ENCODE measurements at regions not wholly inside any gene's neighbourhood (a gene's known extent, or its start where the extent isn't known, plus 50 kb on each side); places are given as distances from the start of the nearest gene placed in this dataset.

DNA sequence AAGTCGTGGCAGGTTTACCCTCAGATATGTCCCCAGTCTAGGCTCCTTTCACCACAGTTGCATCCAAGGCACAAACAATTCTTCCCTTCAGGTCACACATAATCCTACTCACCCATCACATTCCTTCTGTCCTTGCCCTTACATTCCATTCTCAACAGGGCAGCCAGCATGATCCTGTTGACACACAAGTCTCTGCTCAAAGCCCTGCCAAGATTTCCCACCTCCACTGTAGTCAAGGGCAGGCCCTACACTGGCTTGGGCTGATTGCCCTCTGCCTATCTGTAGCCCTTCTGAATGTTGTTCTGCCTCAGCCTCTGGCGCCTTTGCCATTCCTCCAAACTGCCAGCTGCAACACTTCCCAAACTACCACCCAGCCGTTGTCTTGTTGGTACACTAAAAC is 187.9 kb upstream of the AKR1E2 start:
- Histone ChIP-seq H3K36me3 (ENCODE audit: low read length) (no peaks in the 10 kb centered on the region), H3K9me3 (ENCODE audit: insufficient read depth, low read length) (no peaks in the 10 kb centered on the region), H3K27me3 (ENCODE audit: low read length) (no peaks in the 10 kb centered on the region), H3K79me2 (ENCODE audit: insufficient read depth, low read length) (no peaks in the 10 kb centered on the region), H4K20me1 (ENCODE audit: low read depth, low read length) (no peaks in the 10 kb centered on the region), H2AFZ (ENCODE audit: low read depth, low read length, severe bottlenecking) (no peak overlapping the region), H3K4me2 (ENCODE audit: low read depth, low read length, poor library complexity, severe bottlenecking) (no peak overlapping the region), H3F3A (ENCODE audit: insufficient read depth) (no peaks in the 10 kb centered on the region), H3K27ac (ENCODE audit: low read depth, low read length) (no peak overlapping the region), H3K4me3 (ENCODE audit: insufficient read depth, low read length, poor library complexity, severe bottlenecking) (no peak overlapping the region), H3K9me2 (replicated peaks; ENCODE audit: insufficient read depth, low read length) (no peaks in the 10 kb centered on the region), H3K9ac (ENCODE audit: low read length) (no peak overlapping the region)
- TF ChIP-seq EZH2phosphoT487 (conservative IDR thresholded peaks at IDR 0.05; ENCODE audit: low read length), result no peak
- TF ChIP-seq, protein P1, sequence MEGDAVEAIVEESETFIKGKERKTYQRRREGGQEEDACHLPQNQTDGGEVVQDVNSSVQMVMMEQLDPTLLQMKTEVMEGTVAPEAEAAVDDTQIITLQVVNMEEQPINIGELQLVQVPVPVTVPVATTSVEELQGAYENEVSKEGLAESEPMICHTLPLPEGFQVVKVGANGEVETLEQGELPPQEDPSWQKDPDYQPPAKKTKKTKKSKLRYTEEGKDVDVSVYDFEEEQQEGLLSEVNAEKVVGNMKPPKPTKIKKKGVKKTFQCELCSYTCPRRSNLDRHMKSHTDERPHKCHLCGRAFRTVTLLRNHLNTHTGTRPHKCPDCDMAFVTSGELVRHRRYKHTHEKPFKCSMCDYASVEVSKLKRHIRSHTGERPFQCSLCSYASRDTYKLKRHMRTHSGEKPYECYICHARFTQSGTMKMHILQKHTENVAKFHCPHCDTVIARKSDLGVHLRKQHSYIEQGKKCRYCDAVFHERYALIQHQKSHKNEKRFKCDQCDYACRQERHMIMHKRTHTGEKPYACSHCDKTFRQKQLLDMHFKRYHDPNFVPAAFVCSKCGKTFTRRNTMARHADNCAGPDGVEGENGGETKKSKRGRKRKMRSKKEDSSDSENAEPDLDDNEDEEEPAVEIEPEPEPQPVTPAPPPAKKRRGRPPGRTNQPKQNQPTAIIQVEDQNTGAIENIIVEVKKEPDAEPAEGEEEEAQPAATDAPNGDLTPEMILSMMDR (IDR thresholded peaks at IDR 0.05; ENCODE audit: insufficient read depth, low read length, poor library complexity, severe bottlenecking), result no peak

DNA sequence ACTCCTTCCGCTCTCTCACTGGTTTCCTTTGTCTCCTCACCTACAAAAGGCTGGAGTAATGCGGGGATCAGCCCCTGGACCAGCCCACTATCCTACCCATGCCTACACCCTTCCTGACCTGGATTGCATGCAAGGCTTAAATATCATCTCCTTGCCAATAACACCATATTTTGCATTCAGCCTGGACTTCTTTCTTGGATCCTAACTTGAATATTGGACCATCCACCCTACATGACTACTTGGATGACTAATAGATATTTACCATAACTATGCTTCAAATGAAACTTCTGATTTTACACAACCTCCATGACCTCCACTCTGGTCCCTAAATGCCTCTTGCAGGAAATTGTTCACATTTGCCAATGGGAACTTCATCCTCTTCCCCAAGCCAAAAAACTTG is 188.3 kb upstream of the AKR1E2 start:
- Histone ChIP-seq H3F3A (ENCODE audit: insufficient read depth) (no peaks in the 10 kb centered on the region), H3K9me3 (ENCODE audit: insufficient read depth, low read length) (no peaks in the 10 kb centered on the region), H3K4me3 (ENCODE audit: insufficient read depth, low read length, poor library complexity, severe bottlenecking) (no peak overlapping the region), H3K9me2 (replicated peaks; ENCODE audit: insufficient read depth, low read length) (no peaks in the 10 kb centered on the region), H3K9ac (ENCODE audit: low read length) (no peak overlapping the region), H3K79me2 (ENCODE audit: insufficient read depth, low read length) (no peaks in the 10 kb centered on the region), H2AFZ (ENCODE audit: low read depth, low read length, severe bottlenecking) (no peak overlapping the region), H3K27me3 (ENCODE audit: low read length) (no peaks in the 10 kb centered on the region), H3K36me3 (ENCODE audit: low read length) (no peaks in the 10 kb centered on the region), H3K27ac (ENCODE audit: low read depth, low read length) (no peak overlapping the region), H3K4me2 (ENCODE audit: low read depth, low read length, poor library complexity, severe bottlenecking) (no peak overlapping the region), H4K20me1 (ENCODE audit: low read depth, low read length) (no peaks in the 10 kb centered on the region)
- TF ChIP-seq EZH2phosphoT487 (conservative IDR thresholded peaks at IDR 0.05; ENCODE audit: low read length), result no peak
- TF ChIP-seq, protein P1 (IDR thresholded peaks at IDR 0.05; ENCODE audit: insufficient read depth, low read length, poor library complexity, severe bottlenecking), result no peak

DNA sequence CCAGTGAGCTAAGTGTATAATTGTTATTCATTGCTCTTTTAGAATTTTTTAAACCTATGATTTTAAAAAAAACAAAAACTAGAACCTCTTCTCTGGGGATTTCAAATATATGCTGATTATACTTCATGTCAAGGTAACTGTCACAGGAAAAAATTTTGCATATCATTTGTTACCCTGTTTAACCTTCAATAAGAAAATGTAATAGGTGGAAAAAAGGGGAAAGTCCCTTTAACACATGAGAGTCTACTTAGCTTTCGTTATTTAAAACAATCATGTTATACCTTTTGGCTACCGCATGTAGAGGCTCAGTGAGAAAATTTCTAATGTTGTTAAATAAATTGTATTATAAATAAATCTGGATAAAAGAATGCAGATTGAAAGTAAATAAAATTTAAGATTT is 190.1 kb upstream of the AKR1E2 start:
- no peaks in the 10 kb centered on the region for H3K36me3 ChIP-seq (ENCODE audit: low read length)
- no peak overlapping the region for H3K9ac ChIP-seq (ENCODE audit: low read length)
- H4K20me1 ChIP-seq (ENCODE audit: low read depth, low read length), result no peaks in the 10 kb centered on the region
- H3K4me3 ChIP-seq (ENCODE audit: insufficient read depth, low read length, poor library complexity, severe bottlenecking), result no peak overlapping the region
- TF ChIP-seq, protein P1 (IDR thresholded peaks at IDR 0.05; ENCODE audit: insufficient read depth, low read length, poor library complexity, severe bottlenecking), result no peak
- no peak for TF ChIP-seq EZH2phosphoT487 (conservative IDR thresholded peaks at IDR 0.05; ENCODE audit: low read length)
- no peaks in the 10 kb centered on the region for H3F3A ChIP-seq (ENCODE audit: insufficient read depth)
- H2AFZ ChIP-seq (ENCODE audit: low read depth, low read length, severe bottlenecking), result no peak overlapping the region
- H3K9me3 ChIP-seq (ENCODE audit: insufficient read depth, low read length), result no peaks in the 10 kb centered on the region
- no peaks in the 10 kb centered on the region for H3K9me2 ChIP-seq (replicated peaks; ENCODE audit: insufficient read depth, low read length)
- no peak overlapping the region for H3K4me2 ChIP-seq (ENCODE audit: low read depth, low read length, poor library complexity, severe bottlenecking)
- H3K27ac ChIP-seq (ENCODE audit: low read depth, low read length), result no peak overlapping the region
- no peaks in the 10 kb centered on the region for H3K79me2 ChIP-seq (ENCODE audit: insufficient read depth, low read length)
- no peaks in the 10 kb centered on the region for H3K27me3 ChIP-seq (ENCODE audit: low read length)
